Endothelial cell of umbilical vein (primary cell): ENCODE measurements at regions not wholly inside any gene's neighbourhood (a gene's known extent, or its start where the extent isn't known, plus 50 kb on each side); places are given as distances from the start of the nearest gene placed in this dataset.

Experiments
- BruUV-seq: library from RNA; stranded (reverse); fragments of 400-500 nt; replicated peaks from 2 replicates; lab custom pipeline; 2021; lab: Mats Ljungman, UMichigan
- CTCF ChIA-PET: fragments of 300-600, 350-600 bp; sonication (Branson Sonifier 250); formaldehyde crosslinking; loops from one replicate; lab custom pipeline; 2021; ENCODE audit warnings: antibody characterized with exemption, inconsistent platforms; lab: Charles Lee
- POLR2A ChIA-PET: fragments of 300-600, 350-600 bp; sonication (Branson Sonifier 250); formaldehyde crosslinking; loops from one replicate; lab custom pipeline; 2021; ENCODE audit warnings: antibody characterized with exemption, inconsistent platforms; lab: Charles Lee
- DNase-seq: peaks from one replicate; pipeline ENCODE4 v3.0.0-alpha.2; 2011; ENCODE audit warnings: low read depth, low spot score
- FAIRE-seq: peaks from 2 replicates; lab custom pipeline; 2011; peaks lifted over from hg19 to GRCh38; lab: Jason Lieb, UNC
- H2AFZ ChIP-seq: 2 replicates; pipeline ENCODE4 v1.6.0; 2012; ENCODE audit warnings: low read depth, low read length, control low read depth, inconsistent platforms
- H3K27ac ChIP-seq: 2 replicates; pipeline ENCODE4 v1.5.1; 2011; ENCODE audit warnings: low read depth, mild to moderate bottlenecking, control low read depth, low read length, moderate library complexity; ENCODE audit not compliant: insufficient read depth
- H3K27me3 ChIP-seq, 2 experiments: 2 replicates each; pipeline versions ENCODE4 v1.6.0 to v1.6.1; 2011; ENCODE audit warnings: low read length in 2 of 2, mixed read lengths in 1 of 2; ENCODE audit not compliant: control insufficient read depth in 2 of 2, insufficient read depth in 2 of 2
- H3K36me3 ChIP-seq, 2 experiments: 2 replicates in 1 of 2; 3 replicates in 1 of 2; pipeline ENCODE4 v1.5.1; 2011; ENCODE audit warnings: low read length in 2 of 2, mild to moderate bottlenecking in 1 of 2, moderate library complexity in 1 of 2; ENCODE audit not compliant: control insufficient read depth in 2 of 2, insufficient read depth in 2 of 2; ENCODE audit errors: extremely low read depth in 1 of 2
- H3K4me1 ChIP-seq: 3 replicates; pipeline ENCODE4 v1.5.1; 2011; ENCODE audit warnings: mild to moderate bottlenecking, low read length; ENCODE audit not compliant: control insufficient read depth, insufficient read depth; ENCODE audit errors: extremely low read depth
- H3K4me2 ChIP-seq: 2 replicates; pipeline ENCODE4 v1.6.1; 2011; ENCODE audit warnings: low read length, control low read depth, mixed read lengths; ENCODE audit not compliant: insufficient read depth
- H3K4me3 ChIP-seq, 3 experiments: fragments of 200-600 bp in 1 of 3; sonication (generic), shearing (Covaris generic) in 1 of 3; replicated peaks in 1 of 3; 2 replicates each; pipeline ENCODE4 v1.5.1; 2011 to 2016; ENCODE audit warnings: control low read depth in 3 of 3, low read length in 3 of 3, mild to moderate bottlenecking in 2 of 3, inconsistent platforms in 1 of 3, low read depth in 1 of 3, moderate library complexity in 1 of 3; ENCODE audit not compliant: insufficient read depth in 1 of 3
- H3K79me2 ChIP-seq: 2 replicates; pipeline ENCODE4 v1.6.0; 2012; ENCODE audit warnings: low read length, inconsistent platforms; ENCODE audit not compliant: control insufficient read depth, insufficient read depth
- H3K9ac ChIP-seq: replicated peaks from 2 replicates; pipeline ENCODE3; 2011; ENCODE audit warnings: low read length, control low read depth; ENCODE audit not compliant: insufficient read depth; ENCODE audit errors: extremely low read depth
- H3K9me1 ChIP-seq: replicated peaks from 3 replicates; pipeline ENCODE4 v1.6.0; 2011; ENCODE audit warnings: mild to moderate bottlenecking, low read length; ENCODE audit not compliant: control insufficient read depth, insufficient read depth; ENCODE audit errors: extremely low read depth
- H3K9me3 ChIP-seq: replicated peaks from 2 replicates; pipeline ENCODE4 v1.5.1; 2012; ENCODE audit warnings: low read length, inconsistent platforms; ENCODE audit not compliant: control insufficient read depth, insufficient read depth
- H4K20me1 ChIP-seq: replicated peaks from 2 replicates; pipeline ENCODE3; 2011; ENCODE audit warnings: mild to moderate bottlenecking, low read length; ENCODE audit not compliant: control insufficient read depth, insufficient read depth; ENCODE audit errors: extremely low read depth
- EZH2 ChIP-seq: IDR thresholded peaks from 2 replicates; pipeline ENCODE4 v1.6.1; 2012; ENCODE audit warnings: borderline replicate concordance, low read depth, mild to moderate bottlenecking, moderate library complexity, low read length, inconsistent platforms; ENCODE audit not compliant: severe bottlenecking
- FOS ChIP-seq: IDR thresholded peaks from 2 replicates; pipeline ENCODE4 v1.6.1; 2011; ENCODE audit warnings: mild to moderate bottlenecking, low read length, moderate library complexity, borderline replicate concordance; ENCODE audit not compliant: insufficient read depth
- GATA2 ChIP-seq: IDR thresholded peaks from 2 replicates; pipeline ENCODE4 v1.7.0; 2011; ENCODE audit warnings: low read depth, mild to moderate bottlenecking, moderate library complexity, mixed read lengths, low read length; ENCODE audit not compliant: insufficient read length, insufficient read depth
- JUN ChIP-seq: IDR thresholded peaks from 2 replicates; pipeline ENCODE4 v1.6.1; 2011; ENCODE audit warnings: borderline replicate concordance, low read depth; ENCODE audit not compliant: insufficient read length, insufficient read depth
- MYC ChIP-seq: IDR thresholded peaks from one replicate; pipeline ENCODE4 v1.6.1; 2011; ENCODE audit warnings: mild to moderate bottlenecking, low read depth, low read length
- POLR2A ChIP-seq: IDR thresholded peaks from 2 replicates; pipeline ENCODE4 v1.6.1; 2012; ENCODE audit warnings: low read depth, mild to moderate bottlenecking, control low read depth, low read length
- POLR2AphosphoS5 ChIP-seq: IDR thresholded peaks from 2 replicates; pipeline ENCODE4 v1.6.1; 2012; ENCODE audit warnings: low read depth, mild to moderate bottlenecking, control low read depth, low read length, moderate library complexity; ENCODE audit not compliant: insufficient read depth
- dilution Hi-C: fragments of 300-500 bp; cut with MboI; formaldehyde crosslinking; loops from one replicate; pipeline ENCODE4 v1.15.0; 2019; ENCODE audit warnings: low sequenced_read_pairs; ENCODE audit not compliant: extremely low pct_ligation_motif_present
- intact Hi-C: fragments of 100-400 bp; cut with micrococcal nuclease; formaldehyde crosslinking; loops from one replicate; pipeline ENCODE4 v1.10.0; 2022
- TF ChIP-seq, protein P1 (sequence below): IDR thresholded peaks from 2 replicates; pipeline ENCODE4 v1.6.1; 2011; ENCODE audit not compliant: insufficient read depth, insufficient read length
- TF ChIP-seq, protein P2 (sequence below), 2 donors: IDR thresholded peaks; 1 replicate in 1 of 2; 2 replicates in 1 of 2; pipeline ENCODE4 v1.5.1; 2011; ENCODE audit warnings: low read length in 2 of 2, mild to moderate bottlenecking in 2 of 2, moderate library complexity in 2 of 2, control low read depth in 1 of 2, inconsistent platforms in 1 of 2, low read depth in 1 of 2; ENCODE audit not compliant: insufficient read depth in 1 of 2; ENCODE audit errors: extremely low read depth in 1 of 2

DNA sequence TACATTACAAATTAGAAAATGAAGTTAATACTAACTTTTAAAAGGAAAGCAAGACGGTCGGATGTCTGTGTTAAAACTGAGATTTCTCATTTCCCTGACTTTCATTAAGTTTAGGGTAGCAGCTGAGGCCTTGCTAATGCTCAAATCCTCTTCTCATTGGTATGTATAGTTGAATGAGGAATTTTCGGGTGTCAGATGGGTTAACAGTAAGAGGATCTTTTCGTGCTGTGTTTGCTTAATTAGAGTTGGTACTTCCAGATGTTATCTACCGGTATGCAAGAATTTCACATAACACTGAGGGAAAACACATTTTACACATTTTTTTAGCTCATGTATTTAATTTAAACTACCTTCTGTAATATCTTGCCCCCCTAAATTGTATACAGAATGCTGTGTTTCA, 168.2 kb upstream of the CTNND2 start:
- BruUV-seq = no TSS peak
- dilution Hi-C loops (no loop called here), intact Hi-C loops (no loop called here)
- no peaks in the 10 kb centered on the region for H4K20me1 ChIP-seq
- H3K4me3 ChIP-seq = no peak overlapping the region
- TF ChIP-seq MYC (no peak), POLR2AphosphoS5 (no peak), POLR2A (no peak), EZH2 (no peak), GATA2 (no peak), JUN (no peak), FOS (no peak)
- TF ChIP-seq, protein P1, sequence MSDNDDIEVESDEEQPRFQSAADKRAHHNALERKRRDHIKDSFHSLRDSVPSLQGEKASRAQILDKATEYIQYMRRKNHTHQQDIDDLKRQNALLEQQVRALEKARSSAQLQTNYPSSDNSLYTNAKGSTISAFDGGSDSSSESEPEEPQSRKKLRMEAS = no peak
- TF ChIP-seq, protein P2, sequence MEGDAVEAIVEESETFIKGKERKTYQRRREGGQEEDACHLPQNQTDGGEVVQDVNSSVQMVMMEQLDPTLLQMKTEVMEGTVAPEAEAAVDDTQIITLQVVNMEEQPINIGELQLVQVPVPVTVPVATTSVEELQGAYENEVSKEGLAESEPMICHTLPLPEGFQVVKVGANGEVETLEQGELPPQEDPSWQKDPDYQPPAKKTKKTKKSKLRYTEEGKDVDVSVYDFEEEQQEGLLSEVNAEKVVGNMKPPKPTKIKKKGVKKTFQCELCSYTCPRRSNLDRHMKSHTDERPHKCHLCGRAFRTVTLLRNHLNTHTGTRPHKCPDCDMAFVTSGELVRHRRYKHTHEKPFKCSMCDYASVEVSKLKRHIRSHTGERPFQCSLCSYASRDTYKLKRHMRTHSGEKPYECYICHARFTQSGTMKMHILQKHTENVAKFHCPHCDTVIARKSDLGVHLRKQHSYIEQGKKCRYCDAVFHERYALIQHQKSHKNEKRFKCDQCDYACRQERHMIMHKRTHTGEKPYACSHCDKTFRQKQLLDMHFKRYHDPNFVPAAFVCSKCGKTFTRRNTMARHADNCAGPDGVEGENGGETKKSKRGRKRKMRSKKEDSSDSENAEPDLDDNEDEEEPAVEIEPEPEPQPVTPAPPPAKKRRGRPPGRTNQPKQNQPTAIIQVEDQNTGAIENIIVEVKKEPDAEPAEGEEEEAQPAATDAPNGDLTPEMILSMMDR (IDR thresholded peaks at IDR 0.05; ENCODE audit: extremely low read depth in 1 of 2, insufficient read depth in 1 of 2, low read depth in 1 of 2, low read length in 2 of 2) = no peak
- H3K9me1 ChIP-seq = no peaks in the 10 kb centered on the region
- H3K9me3 ChIP-seq = no peaks in the 10 kb centered on the region
- no peaks in the 10 kb centered on the region for H3K36me3 ChIP-seq
- ChIA-PET POLR2A (no interaction called here), CTCF (no interaction called here)
- H2AFZ ChIP-seq = no peak overlapping the region
- H3K4me1 ChIP-seq = no peaks in the 10 kb centered on the region
- no peak for FAIRE-seq
- no peak overlapping the region for H3K9ac ChIP-seq
- no peaks in the 10 kb centered on the region for H3K27me3 ChIP-seq
- H3K27ac ChIP-seq = no peak overlapping the region
- DNase-seq = no peak
- no peaks in the 10 kb centered on the region for H3K79me2 ChIP-seq
- no peak overlapping the region for H3K4me2 ChIP-seq
